Astrocyte (in vitro differentiated cells and primary cell): ENCODE measurements at regions not wholly inside any gene's neighbourhood (a gene's known extent, or its start where the extent isn't known, plus 50 kb on each side); places are given as distances from the start of the nearest gene placed in this dataset.

ENCODE experiments used
- DNase-seq: peaks from one replicate; pipeline ENCODE4 v3.0.0-alpha.2; 2010; ENCODE audit warnings: low read depth
- FAIRE-seq: peaks from 2 replicates; lab custom pipeline; 2011; peaks lifted over from hg19 to GRCh38; lab: Jason Lieb, UNC
- H2AFZ ChIP-seq: 2 replicates; pipeline ENCODE4 v1.6.0; 2012; ENCODE audit warnings: low read depth, low read length, inconsistent platforms
- H3K27ac ChIP-seq: 2 replicates; pipeline ENCODE4 v1.5.1; 2011; ENCODE audit warnings: low read depth, low read length, inconsistent platforms
- H3K27me3 ChIP-seq: 2 replicates; pipeline ENCODE4 v1.6.0; 2011; ENCODE audit warnings: low read length, inconsistent platforms; ENCODE audit not compliant: insufficient read depth
- H3K36me3 ChIP-seq: 2 replicates; pipeline ENCODE4 v1.5.1; 2011; ENCODE audit warnings: low read length, inconsistent platforms; ENCODE audit not compliant: insufficient read depth
- H3K4me1 ChIP-seq: 2 replicates; pipeline ENCODE4 v1.5.1; 2011; ENCODE audit warnings: low read length, inconsistent platforms; ENCODE audit not compliant: insufficient read depth
- H3K4me2 ChIP-seq: 2 replicates; pipeline ENCODE4 v1.6.0; 2012; ENCODE audit warnings: low read length, inconsistent platforms
- H3K4me3 ChIP-seq: 2 replicates; pipeline ENCODE4 v1.5.1; 2011; ENCODE audit warnings: low read depth, mild to moderate bottlenecking, low read length, inconsistent platforms; ENCODE audit not compliant: insufficient read depth
- H3K79me2 ChIP-seq: 2 replicates; pipeline ENCODE4 v1.6.0; 2012; ENCODE audit warnings: mild to moderate bottlenecking, low read length, inconsistent platforms; ENCODE audit not compliant: insufficient read depth
- H3K9ac ChIP-seq: 2 replicates; pipeline ENCODE4 v1.6.0; 2012; ENCODE audit warnings: mild to moderate bottlenecking, low read length, inconsistent platforms
- H3K9me3 ChIP-seq: 2 replicates; pipeline ENCODE4 v1.5.1; 2012; ENCODE audit warnings: low read depth, mild to moderate bottlenecking, low read length, inconsistent platforms; ENCODE audit not compliant: insufficient read depth
- H4K20me1 ChIP-seq: 2 replicates; pipeline ENCODE4 v1.6.0; 2012; ENCODE audit warnings: low read length, inconsistent platforms; ENCODE audit not compliant: insufficient read depth
- H3K27ac Mint-ChIP-seq: one replicate; pipeline ENCODE4 v1.8.0; 2021; ENCODE audit warnings: mild to moderate bottlenecking, mixed read lengths; ENCODE audit not compliant: unreplicated experiment
- H3K27me3 Mint-ChIP-seq: one replicate; pipeline ENCODE4 v1.8.0; 2021; ENCODE audit warnings: low read depth, mixed read lengths; ENCODE audit not compliant: unreplicated experiment
- H3K36me3 Mint-ChIP-seq: one replicate; pipeline ENCODE4 v1.8.0; 2021; ENCODE audit warnings: low read depth, mixed read lengths; ENCODE audit not compliant: unreplicated experiment
- H3K4me1 Mint-ChIP-seq: one replicate; pipeline ENCODE4 v1.8.0; 2021; ENCODE audit warnings: low read depth, mixed read lengths; ENCODE audit not compliant: unreplicated experiment
- H3K4me3 Mint-ChIP-seq: one replicate; pipeline ENCODE4 v1.8.0; 2021; ENCODE audit warnings: mild to moderate bottlenecking, moderate library complexity, mixed read lengths; ENCODE audit not compliant: unreplicated experiment
- H3K9me3 Mint-ChIP-seq: one replicate; pipeline ENCODE4 v1.8.0; 2021; ENCODE audit warnings: mild to moderate bottlenecking, mixed read lengths; ENCODE audit not compliant: unreplicated experiment
- CTCF ChIP-seq: IDR thresholded peaks from 2 replicates; pipeline ENCODE4 v1.5.1; 2011; ENCODE audit warnings: low read depth, mild to moderate bottlenecking, inconsistent platforms, low read length, moderate library complexity; ENCODE audit not compliant: insufficient read depth
- EZH2 ChIP-seq: IDR thresholded peaks from 2 replicates; pipeline ENCODE4 v1.6.1; 2012; ENCODE audit warnings: mild to moderate bottlenecking, low read length, inconsistent platforms; ENCODE audit not compliant: insufficient read depth

- H3K27me3 ChIP-seq, result no peaks in the 10 kb centered on the region
- no peaks in the 10 kb centered on the region for H3K9me3 ChIP-seq
- Mint-ChIP-seq H3K4me3 (no peak overlapping the region), H3K36me3 (no peaks in the 10 kb centered on the region), H3K9me3 (no peaks in the 10 kb centered on the region), H3K27me3 (peaks cover 6% of the 10 kb centered on the region), H3K27ac (no peak overlapping the region), H3K4me1 (no peaks in the 10 kb centered on the region)
- TF ChIP-seq EZH2 (no peak), CTCF (no peak)
- DNase-seq (no peak), FAIRE-seq (no peak)
- no peaks in the 10 kb centered on the region for H3K36me3 ChIP-seq
- H4K20me1 ChIP-seq, result no peaks in the 10 kb centered on the region
- H3K79me2 ChIP-seq, result no peaks in the 10 kb centered on the region
- no peak overlapping the region for H3K4me2 ChIP-seq
- H3K9ac ChIP-seq, result no peak overlapping the region
- H3K4me1 ChIP-seq, result no peaks in the 10 kb centered on the region
- H3K27ac ChIP-seq, result no peak overlapping the region
- H3K4me3 ChIP-seq, result no peak overlapping the region
- no peak overlapping the region for H2AFZ ChIP-seq
Observed at GRCh38 chr3:24838533-24838932, 343.9 kb upstream of the THRB start.

- no peak for FAIRE-seq
- TF ChIP-seq EZH2 (no peak), CTCF (no peak)
Observed at GRCh38 chr3:24843955-24844354, 349.3 kb upstream of the THRB start.

GRCh38 chr3:24845524-24846155 is 351.0 kb upstream of the THRB start:
- H3K27ac ChIP-seq, result no peak overlapping the region
- DNase-seq, result no peak
- H3K4me1 Mint-ChIP-seq, result no peaks in the 10 kb centered on the region
- H3K27ac Mint-ChIP-seq, result no peak overlapping the region
- H3K4me3 ChIP-seq, result no peak overlapping the region
- no peak overlapping the region for H3K9ac ChIP-seq
- no peak overlapping the region for H2AFZ ChIP-seq
- H3K9me3 Mint-ChIP-seq, result peaks cover 1% of the 10 kb centered on the region
- TF ChIP-seq CTCF (no peak), EZH2 (no peak)
- H3K79me2 ChIP-seq, result no peaks in the 10 kb centered on the region
- H3K27me3 ChIP-seq, result no peaks in the 10 kb centered on the region
- no peak overlapping the region for H3K4me2 ChIP-seq
- FAIRE-seq, result no peak
- no peaks in the 10 kb centered on the region for H3K9me3 ChIP-seq
- no peaks in the 10 kb centered on the region for H3K36me3 Mint-ChIP-seq
- H3K27me3 Mint-ChIP-seq, result no peaks in the 10 kb centered on the region
- no peaks in the 10 kb centered on the region for H4K20me1 ChIP-seq
- H3K4me3 Mint-ChIP-seq, result no peak overlapping the region
- H3K4me1 ChIP-seq, result no peaks in the 10 kb centered on the region
- no peaks in the 10 kb centered on the region for H3K36me3 ChIP-seq

More at GRCh38 chr3:24843955-24844354, 349.3 kb upstream of the THRB start:
- Mint-ChIP-seq H3K36me3 (no peaks in the 10 kb centered on the region), H3K4me3 (no peak overlapping the region), H3K4me1 (no peaks in the 10 kb centered on the region), H3K27ac (no peak overlapping the region), H3K27me3 (no peaks in the 10 kb centered on the region), H3K9me3 (no peaks in the 10 kb centered on the region)
- Histone ChIP-seq H3K27ac (no peak overlapping the region), H4K20me1 (no peaks in the 10 kb centered on the region), H3K9ac (no peak overlapping the region), H3K27me3 (no peaks in the 10 kb centered on the region), H3K36me3 (no peaks in the 10 kb centered on the region), H3K79me2 (no peaks in the 10 kb centered on the region), H3K4me1 (no peaks in the 10 kb centered on the region), H2AFZ (no peak overlapping the region), H3K9me3 (no peaks in the 10 kb centered on the region), H3K4me3 (no peak overlapping the region), H3K4me2 (no peak overlapping the region)
- no peak for DNase-seq
